ENCODE measurements at regions not wholly inside any gene's neighbourhood (a gene's known extent, or its start where the extent isn't known, plus 50 kb on each side); places are given as distances from the start of the nearest gene placed in this dataset.
"Not testable (repeated sequence)": the region's sequence is repeated elsewhere in the genome, so short reads cannot be mapped to it uniquely, and the experiment has no call there.

DNA sequence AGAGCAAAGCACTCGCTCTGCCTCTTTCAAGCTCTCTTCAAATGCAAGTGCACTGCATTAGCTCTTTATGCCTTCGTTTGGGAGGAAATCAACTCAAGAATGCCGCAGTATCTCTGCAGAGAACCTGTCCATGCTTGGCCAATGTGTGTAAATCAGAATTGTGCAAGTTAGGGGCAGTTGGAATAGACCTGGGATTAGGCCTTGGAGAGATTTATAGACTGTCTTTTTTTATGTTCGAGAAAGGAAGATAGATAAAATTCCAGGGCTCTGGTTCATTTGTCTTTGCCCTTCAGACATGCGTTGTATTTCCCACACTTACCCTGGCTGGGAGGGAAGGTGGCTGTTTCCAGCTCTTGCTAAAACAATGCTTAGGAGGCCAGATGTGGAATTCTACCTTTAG is 163.7 kb downstream of the MOBP start:
- peak; percentile 40 for DNase-seq (ENCODE audit: low read depth)
- no peak overlapping the region for H3K4me3 ChIP-seq (ENCODE audit: low read depth, low read length)
- TF ChIP-seq, protein P1, sequence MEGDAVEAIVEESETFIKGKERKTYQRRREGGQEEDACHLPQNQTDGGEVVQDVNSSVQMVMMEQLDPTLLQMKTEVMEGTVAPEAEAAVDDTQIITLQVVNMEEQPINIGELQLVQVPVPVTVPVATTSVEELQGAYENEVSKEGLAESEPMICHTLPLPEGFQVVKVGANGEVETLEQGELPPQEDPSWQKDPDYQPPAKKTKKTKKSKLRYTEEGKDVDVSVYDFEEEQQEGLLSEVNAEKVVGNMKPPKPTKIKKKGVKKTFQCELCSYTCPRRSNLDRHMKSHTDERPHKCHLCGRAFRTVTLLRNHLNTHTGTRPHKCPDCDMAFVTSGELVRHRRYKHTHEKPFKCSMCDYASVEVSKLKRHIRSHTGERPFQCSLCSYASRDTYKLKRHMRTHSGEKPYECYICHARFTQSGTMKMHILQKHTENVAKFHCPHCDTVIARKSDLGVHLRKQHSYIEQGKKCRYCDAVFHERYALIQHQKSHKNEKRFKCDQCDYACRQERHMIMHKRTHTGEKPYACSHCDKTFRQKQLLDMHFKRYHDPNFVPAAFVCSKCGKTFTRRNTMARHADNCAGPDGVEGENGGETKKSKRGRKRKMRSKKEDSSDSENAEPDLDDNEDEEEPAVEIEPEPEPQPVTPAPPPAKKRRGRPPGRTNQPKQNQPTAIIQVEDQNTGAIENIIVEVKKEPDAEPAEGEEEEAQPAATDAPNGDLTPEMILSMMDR (IDR thresholded peaks at IDR 0.05; ENCODE audit: insufficient read depth, low read length): no peak

DNA sequence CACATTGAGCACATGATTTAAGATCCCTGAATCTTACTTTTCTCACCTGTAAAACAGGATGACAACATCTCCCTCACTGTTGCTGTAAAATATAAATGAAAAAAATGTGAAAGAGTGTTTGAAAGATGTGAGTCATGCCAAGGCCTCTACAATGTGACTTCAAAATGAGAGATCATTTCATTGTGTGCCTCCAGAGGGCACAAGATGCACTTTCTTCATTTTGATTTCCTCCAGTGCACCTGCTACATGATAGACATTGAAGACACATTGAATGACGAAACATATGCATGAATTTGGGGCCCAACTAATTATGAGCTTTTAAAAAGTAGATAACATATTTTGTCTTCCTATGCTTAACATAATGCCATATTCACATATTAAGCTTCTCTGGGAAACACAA is 170.3 kb downstream of the MOBP start:
- DNase-seq (ENCODE audit: low read depth): peak; percentile 31
- TF ChIP-seq, protein P1 (IDR thresholded peaks at IDR 0.05; ENCODE audit: insufficient read depth, low read length): peak; percentile 24
- no peak overlapping the region for H3K4me3 ChIP-seq (ENCODE audit: low read depth, low read length)

DNA sequence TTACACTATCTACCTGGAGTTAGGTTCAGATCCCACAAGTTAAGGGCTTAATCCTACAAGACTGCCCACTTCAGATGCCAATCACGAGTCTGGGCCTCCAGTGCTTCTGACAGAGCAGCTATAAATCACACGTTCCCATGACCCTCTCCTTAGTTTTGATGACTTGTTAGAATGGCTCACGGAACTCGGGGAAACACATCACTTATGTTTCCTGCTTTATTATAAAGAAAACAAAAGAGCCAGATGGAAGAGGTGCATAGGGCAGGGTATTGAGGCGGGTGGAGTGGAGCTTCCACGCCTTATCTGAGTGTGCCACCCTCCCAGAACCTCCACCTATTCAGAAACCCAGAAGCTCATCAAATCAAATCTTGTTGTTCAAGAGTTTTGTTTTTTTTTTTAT is 170.8 kb downstream of the MOBP start:
- TF ChIP-seq, protein P1 (IDR thresholded peaks at IDR 0.05; ENCODE audit: insufficient read depth, low read length): no peak
- no peak for DNase-seq (ENCODE audit: low read depth)
- H3K4me3 ChIP-seq (ENCODE audit: low read depth, low read length): no peak overlapping the region

DNA sequence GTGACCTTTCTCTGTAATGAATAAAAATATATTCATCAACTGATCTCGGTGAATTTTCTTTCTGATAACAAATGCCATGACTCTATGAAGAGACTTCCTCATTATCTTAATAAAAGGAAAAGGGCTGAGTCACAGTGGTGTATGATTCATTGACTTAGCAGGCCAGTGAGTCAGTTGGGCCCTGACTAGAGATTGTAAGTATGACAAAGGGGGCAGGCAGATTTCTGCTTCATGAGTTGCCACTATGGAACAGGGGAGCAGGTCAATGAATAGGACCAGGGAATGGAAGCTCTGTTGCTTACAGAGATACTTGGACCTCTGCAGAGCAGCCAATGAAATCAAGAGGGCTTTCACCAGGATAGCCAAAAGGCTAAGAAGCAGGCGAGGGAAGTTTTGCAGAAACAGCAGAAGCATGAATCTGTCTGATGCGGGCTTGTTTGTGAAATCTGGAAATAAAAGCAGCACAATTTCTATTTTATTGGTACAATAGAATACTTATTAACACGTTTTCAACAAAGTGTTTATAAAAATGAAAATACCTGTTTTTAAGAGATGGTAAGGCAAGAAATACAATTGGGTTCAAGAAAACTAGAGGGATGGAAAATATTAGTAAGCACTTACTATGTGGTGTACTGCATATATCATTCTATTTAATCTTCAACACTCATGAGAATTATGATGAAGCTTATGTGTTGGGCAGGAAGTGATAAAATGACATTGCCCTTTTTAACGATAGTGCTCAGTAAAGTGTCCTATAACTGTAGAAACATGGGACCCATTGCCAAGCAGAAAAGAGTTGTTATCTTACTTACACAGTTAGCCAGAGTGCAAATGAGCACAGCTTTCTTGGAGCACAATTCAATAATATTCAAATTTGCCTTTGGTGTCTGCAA is 169.8 kb upstream of the MYRIP start:
- DNase-seq (ENCODE audit: low read depth): peak; percentile 93
- TF ChIP-seq, protein P1 (IDR thresholded peaks at IDR 0.05; ENCODE audit: insufficient read depth, low read length): no peak
- no peak overlapping the region for H3K4me3 ChIP-seq (ENCODE audit: low read depth, low read length)

- DNase-seq (ENCODE audit: low read depth): no peak
- no peak overlapping the region for H3K4me3 ChIP-seq (ENCODE audit: low read depth, low read length)
- TF ChIP-seq, protein P1 (IDR thresholded peaks at IDR 0.05; ENCODE audit: insufficient read depth, low read length): no peak
Measured at GRCh38 chr3:39641274-39641673, 168.1 kb upstream of the MYRIP start.

DNA sequence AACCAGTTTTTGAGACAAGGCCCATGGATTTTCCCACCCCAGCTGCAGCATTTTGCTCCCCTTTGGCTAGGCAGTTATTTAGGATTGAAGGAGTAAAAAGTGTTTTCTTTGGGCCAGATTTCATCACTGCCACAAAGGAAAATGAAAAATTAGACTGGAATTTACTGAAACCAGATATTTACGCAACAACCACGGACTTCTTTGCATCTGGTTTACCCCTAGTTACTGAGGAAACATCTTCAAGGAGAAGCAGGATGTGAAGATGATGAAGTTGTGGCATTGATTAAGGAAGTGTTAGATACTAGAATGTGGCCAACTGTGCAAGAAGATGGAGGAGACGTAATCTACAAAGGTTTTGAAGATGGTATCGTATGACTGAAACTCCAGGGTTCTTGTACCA is 165.2 kb upstream of the MYRIP start:
- TF ChIP-seq, protein P1 (IDR thresholded peaks at IDR 0.05; ENCODE audit: insufficient read depth, low read length): no peak
- DNase-seq (ENCODE audit: low read depth): peak; percentile 60
- no peak overlapping the region for H3K4me3 ChIP-seq (ENCODE audit: low read depth, low read length)

DNA sequence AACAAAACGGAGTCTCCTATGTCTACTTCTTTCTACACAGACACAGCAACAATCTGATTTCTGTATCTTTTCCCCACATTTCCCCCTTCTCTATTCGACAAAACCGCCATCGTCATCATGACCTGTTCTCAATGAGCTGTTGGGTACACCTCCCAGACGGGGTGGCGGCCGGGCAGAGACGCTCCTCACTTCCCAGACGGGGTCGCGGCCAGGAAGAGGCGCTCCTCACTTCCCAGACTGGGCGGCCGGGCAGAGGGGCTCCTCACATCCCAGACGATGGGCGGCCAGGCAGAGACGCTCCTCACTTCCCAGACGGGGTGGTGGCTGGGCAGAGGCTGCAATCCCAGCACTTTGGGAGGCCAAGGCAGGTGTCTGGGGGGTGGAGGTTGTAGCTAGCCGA is 158.2 kb upstream of the MYRIP start:
- H3K4me3 ChIP-seq (ENCODE audit: low read depth, low read length); DNase-seq (ENCODE audit: low read depth): not testable (repeated sequence)
